Fibroblast of lung (primary cell): ENCODE measurements at regions not wholly inside any gene's neighbourhood (a gene's known extent, or its start where the extent isn't known, plus 50 kb on each side); places are given as distances from the start of the nearest gene placed in this dataset.
"Not testable (repeated sequence)": the region's sequence is repeated elsewhere in the genome, so short reads cannot be mapped to it uniquely, and the experiment has no call there.

Experiments used
- DNase-seq, 2 donors: peaks; one replicate each; pipeline versions ENCODE4 v3.0.0 to v3.0.0-alpha.2; 2010; ENCODE audit warnings: low read depth in 2 of 2
- H2AFZ ChIP-seq: 2 replicates; pipeline ENCODE4 v1.5.1; 2012; ENCODE audit warnings: low read length, control low read depth, inconsistent platforms
- H3K27ac ChIP-seq: 2 replicates; pipeline ENCODE4 v1.5.1; 2011; ENCODE audit warnings: low read length, control low read depth; ENCODE audit not compliant: insufficient read depth
- H3K27me3 ChIP-seq: 2 replicates; pipeline ENCODE4 v1.5.1; 2011; ENCODE audit warnings: mild to moderate bottlenecking, low read length; ENCODE audit not compliant: control insufficient read depth, insufficient read depth
- H3K36me3 ChIP-seq: 2 replicates; pipeline ENCODE4 v1.5.1; 2011; ENCODE audit warnings: low read length; ENCODE audit not compliant: control insufficient read depth, insufficient read depth
- H3K4me1 ChIP-seq: 2 replicates; pipeline ENCODE4 v1.5.1; 2011; ENCODE audit warnings: low read length; ENCODE audit not compliant: control insufficient read depth, insufficient read depth; ENCODE audit errors: extremely low read depth
- H3K4me2 ChIP-seq: 2 replicates; pipeline ENCODE4 v1.5.1; 2011; ENCODE audit warnings: low read length, control low read depth; ENCODE audit not compliant: insufficient read depth; ENCODE audit errors: extremely low read depth
- H3K4me3 ChIP-seq, 4 experiments: fragments of 200-600 bp in 1 of 4; sonication (generic) in 1 of 4; replicated peaks in 1 of 4; 2 replicates each; pipeline ENCODE4 v1.5.1; 2011 to 2016; ENCODE audit warnings: low read length in 4 of 4, low read depth in 3 of 4, mild to moderate bottlenecking in 3 of 4, control low read depth in 2 of 4, inconsistent platforms in 1 of 4, mixed read lengths in 1 of 4; ENCODE audit not compliant: insufficient read depth in 1 of 4; ENCODE audit errors: control extremely low read depth in 1 of 4
- H3K79me2 ChIP-seq: 2 replicates; pipeline ENCODE4 v1.5.1; 2012; ENCODE audit warnings: mild to moderate bottlenecking, low read length, inconsistent platforms; ENCODE audit not compliant: control insufficient read depth, insufficient read depth
- H3K9ac ChIP-seq: 2 replicates; pipeline ENCODE4 v1.5.1; 2011; ENCODE audit warnings: mild to moderate bottlenecking, low read length, control low read depth; ENCODE audit not compliant: insufficient read depth
- H3K9me3 ChIP-seq: 2 replicates; pipeline ENCODE4 v1.5.1; 2012; ENCODE audit warnings: low read depth, low read length; ENCODE audit not compliant: control insufficient read depth, insufficient read depth
- H4K20me1 ChIP-seq: 2 replicates; pipeline ENCODE4 v1.5.1; 2011; ENCODE audit warnings: low read length; ENCODE audit not compliant: control insufficient read depth, insufficient read depth; ENCODE audit errors: extremely low read depth
- EZH2 ChIP-seq: IDR thresholded peaks from 2 replicates; pipeline ENCODE4 v1.5.1; 2012; ENCODE audit warnings: low read length, control low read depth, mild to moderate bottlenecking; ENCODE audit errors: missing control alignments
- TF ChIP-seq, protein P1 (sequence below), 2 donors: IDR thresholded peaks in 1 of 2; conservative IDR thresholded peaks in 1 of 2; 1 replicate in 1 of 2; 2 replicates in 1 of 2; pipeline ENCODE4 v1.5.1; 2011 to 2012; ENCODE audit warnings: low read length in 2 of 2, control low read depth in 1 of 2, inconsistent platforms in 1 of 2, low read depth in 1 of 2, mild to moderate bottlenecking in 1 of 2

GRCh38 chr2:187656123-187656522, 101.9 kb upstream of the TFPI start:
- Histone ChIP-seq H2AFZ (no peak overlapping the region), H3K27me3 (no peaks in the 10 kb centered on the region), H3K36me3 (no peaks in the 10 kb centered on the region), H3K4me2 (no peak overlapping the region), H3K9me3 (no peaks in the 10 kb centered on the region), H3K27ac (no peak overlapping the region), H3K4me1 (no peaks in the 10 kb centered on the region), H3K79me2 (no peaks in the 10 kb centered on the region), H4K20me1 (no peaks in the 10 kb centered on the region), H3K4me3 (no peak overlapping the region), H3K9ac (no peak overlapping the region)
- DNase-seq: no peak
- TF ChIP-seq, protein P1, sequence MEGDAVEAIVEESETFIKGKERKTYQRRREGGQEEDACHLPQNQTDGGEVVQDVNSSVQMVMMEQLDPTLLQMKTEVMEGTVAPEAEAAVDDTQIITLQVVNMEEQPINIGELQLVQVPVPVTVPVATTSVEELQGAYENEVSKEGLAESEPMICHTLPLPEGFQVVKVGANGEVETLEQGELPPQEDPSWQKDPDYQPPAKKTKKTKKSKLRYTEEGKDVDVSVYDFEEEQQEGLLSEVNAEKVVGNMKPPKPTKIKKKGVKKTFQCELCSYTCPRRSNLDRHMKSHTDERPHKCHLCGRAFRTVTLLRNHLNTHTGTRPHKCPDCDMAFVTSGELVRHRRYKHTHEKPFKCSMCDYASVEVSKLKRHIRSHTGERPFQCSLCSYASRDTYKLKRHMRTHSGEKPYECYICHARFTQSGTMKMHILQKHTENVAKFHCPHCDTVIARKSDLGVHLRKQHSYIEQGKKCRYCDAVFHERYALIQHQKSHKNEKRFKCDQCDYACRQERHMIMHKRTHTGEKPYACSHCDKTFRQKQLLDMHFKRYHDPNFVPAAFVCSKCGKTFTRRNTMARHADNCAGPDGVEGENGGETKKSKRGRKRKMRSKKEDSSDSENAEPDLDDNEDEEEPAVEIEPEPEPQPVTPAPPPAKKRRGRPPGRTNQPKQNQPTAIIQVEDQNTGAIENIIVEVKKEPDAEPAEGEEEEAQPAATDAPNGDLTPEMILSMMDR (conservative IDR thresholded peaks at IDR 0.05 in 1 of 2, IDR thresholded peaks at IDR 0.05 in 1 of 2; ENCODE audit: low read depth in 1 of 2, low read length in 2 of 2): no peak
- no peak for TF ChIP-seq EZH2

GRCh38 chr2:187658952-187659525, 104.8 kb upstream of the TFPI start:
- no peaks in the 10 kb centered on the region for H3K4me1 ChIP-seq
- no peak overlapping the region for H3K27ac ChIP-seq
- no peaks in the 10 kb centered on the region for H3K79me2 ChIP-seq
- no peaks in the 10 kb centered on the region for H3K36me3 ChIP-seq
- TF ChIP-seq EZH2: no peak
- TF ChIP-seq, protein P1 (conservative IDR thresholded peaks at IDR 0.05 in 1 of 2, IDR thresholded peaks at IDR 0.05 in 1 of 2; ENCODE audit: low read depth in 1 of 2, low read length in 2 of 2): peak; percentile 44 to 64
- no peak overlapping the region for H3K4me3 ChIP-seq
- H2AFZ ChIP-seq: no peak overlapping the region
- DNase-seq: peak; percentile 33 to 51
- no peaks in the 10 kb centered on the region for H3K9me3 ChIP-seq
- no peak overlapping the region for H3K4me2 ChIP-seq
- H3K9ac ChIP-seq: no peak overlapping the region
- no peaks in the 10 kb centered on the region for H4K20me1 ChIP-seq
- H3K27me3 ChIP-seq: no peaks in the 10 kb centered on the region

DNA sequence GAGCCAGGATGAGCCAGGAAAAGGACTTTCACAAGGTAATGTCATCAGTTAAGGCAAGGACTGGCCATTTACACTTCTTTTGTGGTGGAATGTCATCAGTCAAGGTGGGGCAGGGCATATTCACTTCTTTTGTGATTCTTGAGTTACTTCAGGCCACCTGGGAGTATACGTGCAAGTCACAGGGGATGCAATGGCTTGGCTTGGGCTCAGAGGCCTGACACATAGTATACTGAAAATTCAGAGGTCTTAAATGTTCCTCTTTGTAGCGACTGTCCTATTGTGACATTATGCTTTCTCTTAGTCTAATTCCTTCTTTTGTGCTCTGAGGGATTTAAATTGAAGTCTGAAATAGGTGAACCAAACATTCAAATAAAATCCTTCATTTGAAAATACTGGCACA, 121.8 kb upstream of the TFPI start:
- not testable (repeated sequence) for H3K27ac ChIP-seq, H3K9me3 ChIP-seq, H3K4me1 ChIP-seq, H3K4me3 ChIP-seq, H3K9ac ChIP-seq, H2AFZ ChIP-seq, H3K4me2 ChIP-seq, H3K36me3 ChIP-seq, H3K79me2 ChIP-seq, DNase-seq, H3K27me3 ChIP-seq, H4K20me1 ChIP-seq
